Activated B cell treated with CpG ODN at 0.5 μM for 24 hours (primary cell): ENCODE measurements at regions not wholly inside any gene's neighbourhood (a gene's known extent, or its start where the extent isn't known, plus 50 kb on each side); places are given as distances from the start of the nearest gene placed in this dataset.

Experiments used
- ATAC-seq: fragments of 200-7000 bp; cut with Tn5 transposase; one replicate; pipeline ENCODE4 v1.10.0; 2021; ENCODE audit warnings: low read depth, mild to moderate bottlenecking, moderate library complexity
- CTCF ChIA-PET: fragments of 350-600 bp; sonication (Branson Sonifier 250); formaldehyde crosslinking; loops from one replicate; lab custom pipeline; 2021; ENCODE audit warnings: antibody characterized with exemption; lab: Charles Lee
- POLR2A ChIA-PET: fragments of 350-600 bp; sonication (Branson Sonifier 250); formaldehyde crosslinking; loops from one replicate; lab custom pipeline; 2021; ENCODE audit warnings: antibody characterized with exemption; lab: Charles Lee
- DNase-seq: peaks from one replicate; pipeline ENCODE4 v3.0.0; 2022
- H3K27ac Mint-ChIP-seq: one replicate; pipeline ENCODE4 v1.8.0; 2020; ENCODE audit warnings: mixed read lengths
- H3K27me3 Mint-ChIP-seq: one replicate; pipeline ENCODE4 v1.8.0; 2021; ENCODE audit warnings: mixed read lengths
- H3K36me3 Mint-ChIP-seq: one replicate; pipeline ENCODE4 v1.8.0; 2021; ENCODE audit warnings: low read depth, mixed read lengths
- H3K4me1 Mint-ChIP-seq: one replicate; pipeline ENCODE4 v1.8.0; 2021; ENCODE audit warnings: mixed read lengths
- H3K4me3 Mint-ChIP-seq: one replicate; pipeline ENCODE4 v1.8.0; 2020; ENCODE audit warnings: mild to moderate bottlenecking, mixed read lengths
- H3K9me3 Mint-ChIP-seq: one replicate; pipeline ENCODE4 v1.8.0; 2020; ENCODE audit warnings: mixed read lengths
- intact Hi-C: fragments of 100-400 bp; cut with micrococcal nuclease; formaldehyde crosslinking; loops from one replicate; pipeline ENCODE4 v1.15.1; 2024
- TF ChIP-seq, protein P1 (sequence below): fragments of 200-600 bp; IDR thresholded peaks from one replicate; pipeline ENCODE4 v1.8.0; 2022; ENCODE audit warnings: antibody characterized with exemption, mild to moderate bottlenecking

DNA sequence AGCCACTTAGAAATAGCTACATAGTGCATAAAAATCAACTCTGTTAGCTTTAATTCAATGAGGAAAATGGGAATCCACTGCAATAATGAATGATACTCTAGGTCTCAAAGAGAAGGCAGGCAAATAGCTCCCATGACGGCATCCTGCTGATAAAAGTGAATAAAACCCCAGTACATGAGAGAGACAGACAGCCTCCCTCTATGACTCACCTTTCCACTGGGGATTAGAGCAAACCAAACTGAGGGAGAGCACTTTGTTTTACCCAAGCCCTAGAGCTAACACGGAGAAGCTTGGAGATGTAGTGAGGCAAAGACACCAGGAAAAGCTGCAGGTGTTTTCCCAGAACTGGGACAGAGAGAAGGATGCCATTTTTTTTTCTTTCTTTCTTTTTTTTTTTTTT is 621.9 kb downstream of the LRRIQ3 start:
- no peak for ATAC-seq
- H3K36me3 Mint-ChIP-seq = no peaks in the 10 kb centered on the region
- intact Hi-C loops = no loop called here
- H3K4me3 Mint-ChIP-seq = no peak overlapping the region
- ChIA-PET POLR2A (no interaction called here), CTCF (no interaction called here)
- H3K27ac Mint-ChIP-seq = no peak overlapping the region
- H3K9me3 Mint-ChIP-seq = no peaks in the 10 kb centered on the region
- H3K4me1 Mint-ChIP-seq = no peaks in the 10 kb centered on the region
- TF ChIP-seq, protein P1, sequence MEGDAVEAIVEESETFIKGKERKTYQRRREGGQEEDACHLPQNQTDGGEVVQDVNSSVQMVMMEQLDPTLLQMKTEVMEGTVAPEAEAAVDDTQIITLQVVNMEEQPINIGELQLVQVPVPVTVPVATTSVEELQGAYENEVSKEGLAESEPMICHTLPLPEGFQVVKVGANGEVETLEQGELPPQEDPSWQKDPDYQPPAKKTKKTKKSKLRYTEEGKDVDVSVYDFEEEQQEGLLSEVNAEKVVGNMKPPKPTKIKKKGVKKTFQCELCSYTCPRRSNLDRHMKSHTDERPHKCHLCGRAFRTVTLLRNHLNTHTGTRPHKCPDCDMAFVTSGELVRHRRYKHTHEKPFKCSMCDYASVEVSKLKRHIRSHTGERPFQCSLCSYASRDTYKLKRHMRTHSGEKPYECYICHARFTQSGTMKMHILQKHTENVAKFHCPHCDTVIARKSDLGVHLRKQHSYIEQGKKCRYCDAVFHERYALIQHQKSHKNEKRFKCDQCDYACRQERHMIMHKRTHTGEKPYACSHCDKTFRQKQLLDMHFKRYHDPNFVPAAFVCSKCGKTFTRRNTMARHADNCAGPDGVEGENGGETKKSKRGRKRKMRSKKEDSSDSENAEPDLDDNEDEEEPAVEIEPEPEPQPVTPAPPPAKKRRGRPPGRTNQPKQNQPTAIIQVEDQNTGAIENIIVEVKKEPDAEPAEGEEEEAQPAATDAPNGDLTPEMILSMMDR = no peak
- H3K27me3 Mint-ChIP-seq = no peaks in the 10 kb centered on the region
- DNase-seq = no peak

DNA sequence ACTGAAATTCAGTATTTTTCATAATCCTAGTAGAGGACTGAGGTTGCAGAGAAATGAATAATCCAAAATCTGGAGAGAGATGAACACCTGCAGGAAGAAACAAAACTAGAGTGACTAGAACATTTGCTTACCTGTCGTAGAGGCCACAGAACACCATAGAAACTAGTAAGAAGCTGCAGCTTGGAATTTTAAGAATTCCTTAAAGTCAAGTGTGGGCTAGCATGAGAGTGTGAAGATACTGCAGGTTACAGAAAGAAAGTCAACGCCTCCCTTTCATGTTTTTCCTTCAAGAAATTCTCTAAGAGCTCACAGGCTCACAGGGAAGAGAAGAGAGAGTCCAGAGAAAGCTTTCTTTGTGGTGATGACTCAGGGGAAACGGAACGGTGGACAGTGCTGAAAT is 633.7 kb downstream of the LRRIQ3 start:
- ChIA-PET POLR2A (no interaction called here), CTCF (interaction anchor here (0.6 kb wide), 1 partner anchor 9 kb away, joined by 3 read pairs; no protein-coding TSS in a partner anchor)
- H3K27ac Mint-ChIP-seq = no peak overlapping the region
- DNase-seq (no peak), ATAC-seq (no peak)
- H3K4me3 Mint-ChIP-seq = no peak overlapping the region
- H3K27me3 Mint-ChIP-seq = no peaks in the 10 kb centered on the region
- TF ChIP-seq, protein P1 = no peak
- intact Hi-C loops = no loop called here
- no peaks in the 10 kb centered on the region for H3K4me1 Mint-ChIP-seq
- H3K9me3 Mint-ChIP-seq = peaks cover 9% of the 10 kb centered on the region
- H3K36me3 Mint-ChIP-seq = no peaks in the 10 kb centered on the region

DNA sequence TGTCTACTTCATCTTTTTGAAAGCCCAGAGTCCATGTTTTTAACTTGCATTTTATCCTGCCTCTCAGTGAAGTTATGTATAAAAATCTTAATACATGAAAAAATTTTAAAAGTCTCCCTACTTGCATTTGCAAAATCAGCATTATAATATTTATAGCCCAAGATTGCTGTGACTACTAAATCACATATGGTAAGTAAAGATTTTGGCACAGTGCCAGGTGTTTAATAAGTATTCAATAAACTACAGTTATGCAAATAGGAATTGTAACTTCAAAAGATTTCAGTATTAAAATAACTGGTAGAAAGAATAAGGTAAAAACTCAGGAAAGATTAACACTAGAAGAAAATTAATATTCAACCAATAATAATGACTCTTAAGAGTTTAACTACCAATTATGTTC is 641.7 kb downstream of the LRRIQ3 start:
- ChIA-PET POLR2A (no interaction called here), CTCF (no interaction called here)
- TF ChIP-seq, protein P1 = no peak
- peaks cover 13% of the 10 kb centered on the region for H3K9me3 Mint-ChIP-seq
- no peak overlapping the region for H3K4me3 Mint-ChIP-seq
- ATAC-seq (no peak), DNase-seq (no peak)
- no peak overlapping the region for H3K27ac Mint-ChIP-seq
- no peaks in the 10 kb centered on the region for H3K36me3 Mint-ChIP-seq
- no peaks in the 10 kb centered on the region for H3K27me3 Mint-ChIP-seq
- H3K4me1 Mint-ChIP-seq = no peaks in the 10 kb centered on the region
- intact Hi-C loops = no loop called here

DNA sequence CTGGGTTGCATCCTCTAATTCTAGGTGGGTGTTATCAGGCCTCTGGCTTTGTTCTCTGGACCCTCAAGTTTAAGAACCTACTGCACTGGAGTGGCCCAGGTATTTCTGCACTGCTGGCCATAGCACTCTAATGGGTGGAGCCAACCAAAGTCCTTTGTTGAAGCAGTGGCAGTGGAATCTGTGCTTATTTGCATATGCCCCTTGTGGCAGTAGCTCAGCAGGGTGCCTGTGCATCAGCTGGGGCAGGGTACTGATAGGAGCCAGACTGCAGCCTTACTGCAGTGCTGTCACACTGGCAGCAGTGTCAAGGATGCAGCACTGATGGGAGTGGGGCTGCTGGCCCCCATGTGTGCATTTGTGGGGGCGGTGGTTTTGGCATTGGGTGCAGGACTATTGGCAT is 660.6 kb downstream of the LRRIQ3 start:
- no peaks in the 10 kb centered on the region for H3K4me1 Mint-ChIP-seq
- intact Hi-C loops = no loop called here
- H3K36me3 Mint-ChIP-seq = no peaks in the 10 kb centered on the region
- H3K27me3 Mint-ChIP-seq = no peaks in the 10 kb centered on the region
- no peak overlapping the region for H3K4me3 Mint-ChIP-seq
- CTCF ChIA-PET = no interaction called here
- TF ChIP-seq, protein P1 = no peak
- no peak overlapping the region for H3K27ac Mint-ChIP-seq
- DNase-seq (no peak), ATAC-seq (no peak)
- peaks cover 19% of the 10 kb centered on the region for H3K9me3 Mint-ChIP-seq
- POLR2A ChIA-PET = no interaction called here

DNA sequence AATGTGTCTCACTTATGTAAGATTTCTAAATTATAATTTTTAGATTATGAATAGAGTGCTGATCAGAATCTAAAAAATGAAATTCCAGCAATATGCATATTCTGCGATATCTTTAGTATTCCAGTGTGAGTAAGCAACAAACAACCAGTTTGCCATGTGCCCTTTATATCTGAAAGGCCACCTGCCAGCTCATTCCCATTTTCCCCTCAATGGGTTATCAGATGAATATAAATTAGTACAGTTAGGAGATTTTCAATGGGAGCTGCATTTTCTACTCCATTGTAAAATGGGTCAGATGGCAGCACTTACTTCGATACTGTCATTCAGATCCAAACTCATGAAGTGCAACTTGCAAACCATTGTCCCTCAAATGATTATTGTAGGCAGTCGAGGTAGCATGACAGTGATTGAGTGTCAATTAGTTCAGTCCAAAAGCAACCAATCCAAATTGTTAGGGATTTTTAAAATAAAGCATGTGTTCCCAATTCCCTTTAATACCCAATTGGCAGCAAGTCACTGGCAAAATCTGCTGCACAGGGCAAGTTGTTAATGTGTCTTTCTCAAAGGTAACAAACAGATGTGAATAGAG is 680.3 kb downstream of the LRRIQ3 start:
- ATAC-seq = no peak
- H3K4me1 Mint-ChIP-seq = no peaks in the 10 kb centered on the region
- DNase-seq = no peak
- TF ChIP-seq, protein P1 = no peak
- no peak overlapping the region for H3K27ac Mint-ChIP-seq
- intact Hi-C loops = no loop called here
- ChIA-PET CTCF (no interaction called here), POLR2A (no interaction called here)
- H3K9me3 Mint-ChIP-seq = no peaks in the 10 kb centered on the region
- no peaks in the 10 kb centered on the region for H3K36me3 Mint-ChIP-seq
- H3K27me3 Mint-ChIP-seq = no peaks in the 10 kb centered on the region
- H3K4me3 Mint-ChIP-seq = no peak overlapping the region
